NT2/D1 (cell line): ENCODE measurements at regions not wholly inside any gene's neighbourhood (a gene's known extent, or its start where the extent isn't known, plus 50 kb on each side); places are given as distances from the start of the nearest gene placed in this dataset.

Experiments
- SUZ12 ChIP-seq: IDR thresholded peaks from 2 replicates; pipeline ENCODE4 v1.6.1; 2011; ENCODE audit not compliant: insufficient read length, insufficient read depth; ENCODE audit errors: extremely low read depth
- YY1 ChIP-seq: IDR thresholded peaks from 2 replicates; pipeline ENCODE4 v1.6.1; 2011; ENCODE audit not compliant: insufficient read length, insufficient read depth

DNA sequence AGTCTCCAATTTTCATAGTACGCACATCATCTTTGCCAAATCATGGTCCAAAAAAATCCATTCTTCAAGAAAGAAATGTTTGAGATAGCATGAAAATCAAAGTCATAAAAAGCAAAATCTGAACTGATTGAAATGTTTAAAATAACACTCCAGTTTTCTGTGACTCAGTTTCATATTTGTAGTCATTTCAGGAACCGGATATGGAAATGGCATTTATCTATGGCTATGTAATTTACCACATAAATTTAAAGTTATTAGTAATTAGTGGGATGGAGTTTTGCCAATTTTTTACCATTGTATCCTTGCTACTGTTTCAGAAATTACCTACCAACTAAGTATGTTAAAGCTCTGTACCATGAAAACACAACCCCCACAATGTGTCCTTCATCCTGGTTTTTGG lies 456.6 kb upstream of the ACVR2A start:
- TF ChIP-seq YY1 (no peak), SUZ12 (no peak)
